Vagina (tissue), 2 donors: ENCODE measurements at regions not wholly inside any gene's neighbourhood (a gene's known extent, or its start where the extent isn't known, plus 50 kb on each side); places are given as distances from the start of the nearest gene placed in this dataset.

Experiments used
- POLR2A ChIP-seq, 2 donors: fragments of 450-650 bp; IDR thresholded peaks; one replicate each; pipeline ENCODE4 v1.6.1; 2017; ENCODE audit warnings: antibody characterized with exemption in 2 of 2, mild to moderate bottlenecking in 2 of 2, moderate library complexity in 2 of 2
- POLR2AphosphoS5 ChIP-seq, 2 donors: sonication (generic); formaldehyde crosslinking; IDR thresholded peaks; one replicate each; pipeline ENCODE4 v1.9.0; 2017; ENCODE audit warnings: antibody characterized with exemption in 2 of 2, mild to moderate bottlenecking in 2 of 2, low read depth in 1 of 2; ENCODE audit not compliant: insufficient read depth in 1 of 2
- TF ChIP-seq, protein P1 (sequence below), 3 experiments: fragments of 450-650 bp in 2 of 3; fragments of 200-600 bp in 1 of 3; sonication (generic) in 1 of 3; IDR thresholded peaks; one replicate each; pipeline ENCODE4 v1.5.1; 2017 to 2019; ENCODE audit warnings: antibody characterized with exemption in 3 of 3, mild to moderate bottlenecking in 2 of 3, moderate library complexity in 2 of 3

DNA sequence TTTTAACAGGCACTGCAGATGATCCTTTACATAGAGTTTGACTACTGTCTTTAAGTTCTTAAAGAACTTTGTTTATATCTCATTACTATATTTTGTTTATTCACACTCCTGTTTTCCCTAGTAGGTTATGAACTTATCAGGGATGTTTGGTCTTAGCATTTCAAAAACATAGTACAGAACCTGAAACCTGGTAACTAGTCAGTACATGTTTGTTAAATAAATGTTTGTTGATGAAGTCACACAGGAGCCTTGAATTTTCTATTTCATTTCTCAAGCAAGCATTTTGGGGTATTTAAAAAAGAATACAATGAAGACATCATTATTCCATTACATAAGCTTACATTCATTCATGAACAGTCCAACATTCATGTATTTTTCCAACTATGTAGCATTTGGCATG, 280.3 kb upstream of the ZSWIM2 start:
- TF ChIP-seq POLR2AphosphoS5 (IDR thresholded peaks at IDR 0.05; ENCODE audit: insufficient read depth in 1 of 2, low read depth in 1 of 2) (no peak), POLR2A (IDR thresholded peaks at IDR 0.05) (no peak)
- TF ChIP-seq, protein P1, sequence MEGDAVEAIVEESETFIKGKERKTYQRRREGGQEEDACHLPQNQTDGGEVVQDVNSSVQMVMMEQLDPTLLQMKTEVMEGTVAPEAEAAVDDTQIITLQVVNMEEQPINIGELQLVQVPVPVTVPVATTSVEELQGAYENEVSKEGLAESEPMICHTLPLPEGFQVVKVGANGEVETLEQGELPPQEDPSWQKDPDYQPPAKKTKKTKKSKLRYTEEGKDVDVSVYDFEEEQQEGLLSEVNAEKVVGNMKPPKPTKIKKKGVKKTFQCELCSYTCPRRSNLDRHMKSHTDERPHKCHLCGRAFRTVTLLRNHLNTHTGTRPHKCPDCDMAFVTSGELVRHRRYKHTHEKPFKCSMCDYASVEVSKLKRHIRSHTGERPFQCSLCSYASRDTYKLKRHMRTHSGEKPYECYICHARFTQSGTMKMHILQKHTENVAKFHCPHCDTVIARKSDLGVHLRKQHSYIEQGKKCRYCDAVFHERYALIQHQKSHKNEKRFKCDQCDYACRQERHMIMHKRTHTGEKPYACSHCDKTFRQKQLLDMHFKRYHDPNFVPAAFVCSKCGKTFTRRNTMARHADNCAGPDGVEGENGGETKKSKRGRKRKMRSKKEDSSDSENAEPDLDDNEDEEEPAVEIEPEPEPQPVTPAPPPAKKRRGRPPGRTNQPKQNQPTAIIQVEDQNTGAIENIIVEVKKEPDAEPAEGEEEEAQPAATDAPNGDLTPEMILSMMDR (IDR thresholded peaks at IDR 0.05), result no peak
